BJ (cell line): ENCODE measurements at regions not wholly inside any gene's neighbourhood (a gene's known extent, or its start where the extent isn't known, plus 50 kb on each side); places are given as distances from the start of the nearest gene placed in this dataset.

Experiments used
- CTCF ChIA-PET: fragments of 350-600 bp; formaldehyde crosslinking; extraction: SDS; loops from one replicate; lab custom pipeline; 2021; ENCODE audit warnings: antibody characterized with exemption, inconsistent platforms; lab: Yijun Ruan, JAX
- POLR2A ChIA-PET: fragments of 300-600 bp; sonication (Branson Sonifier 250); formaldehyde crosslinking; extraction: SDS; loops from one replicate; lab custom pipeline; 2021; ENCODE audit warnings: antibody characterized with exemption; lab: Charles Lee
- DNase-seq: peaks from one replicate; pipeline ENCODE4 v3.0.0-alpha.2; 2011; ENCODE audit warnings: low read depth
- H3K27me3 ChIP-seq: 2 replicates; pipeline ENCODE4 v1.6.0; 2011; ENCODE audit warnings: low read length; ENCODE audit not compliant: control insufficient read depth, insufficient read depth
- H3K36me3 ChIP-seq: 2 replicates; pipeline ENCODE4 v1.5.1; 2011; ENCODE audit warnings: low read length; ENCODE audit not compliant: control insufficient read depth, insufficient read depth
- H3K4me3 ChIP-seq: 2 replicates; pipeline ENCODE4 v1.5.1; 2011; ENCODE audit warnings: low read depth, mild to moderate bottlenecking, control low read depth, low read length
- CTCF ChIP-seq: IDR thresholded peaks from 2 replicates; pipeline ENCODE4 v1.5.1; 2011; ENCODE audit warnings: low read depth, mild to moderate bottlenecking, control low read depth, inconsistent platforms, low read length, moderate library complexity; ENCODE audit not compliant: insufficient read depth

GRCh38 chr9:134276453-134277245 is 49.6 kb upstream of the RXRA start:
- no peaks in the 10 kb centered on the region for H3K36me3 ChIP-seq
- TF ChIP-seq CTCF: no peak
- H3K27me3 ChIP-seq: peaks cover 10% of the 10 kb centered on the region; the same call in 1 of the 2 replicates
- H3K4me3 ChIP-seq: no peak overlapping the region
- POLR2A ChIA-PET: no interaction called here
- CTCF ChIA-PET: interaction anchor here (0.9 kb wide), 1 partner anchor 12 kb away, joined by 3 read pairs; no protein-coding TSS in a partner anchor
- DNase-seq: no peak
